ENCODE measurements at regions not wholly inside any gene's neighbourhood (a gene's known extent, or its start where the extent isn't known, plus 50 kb on each side); places are given as distances from the start of the nearest gene placed in this dataset.

- TF ChIP-seq CTCF (IDR thresholded peaks at IDR 0.05): no peak
- TF ChIP-seq EZH2phosphoT487 (IDR thresholded peaks at IDR 0.05): no peak
- TF ChIP-seq EZH2 (IDR thresholded peaks at IDR 0.05): no peak
Observed at GRCh38 chr2:11004199-11004598, 92.5 kb downstream of the KCNF1 start.

All from neural progenitor cell (in vitro differentiated cells).